GM18858 (cell line): ENCODE measurements at regions not wholly inside any gene's neighbourhood (a gene's known extent, or its start where the extent isn't known, plus 50 kb on each side); places are given as distances from the start of the nearest gene placed in this dataset.

Experiments used
- ATAC-seq: cut with Tn5 transposase; IDR thresholded peaks from one replicate; pipeline ENCODE4 v1.9.1; 2021; ENCODE audit not compliant: unreplicated experiment

GRCh38 chrX:69279234-69279633, 114.0 kb upstream of the PJA1 start:
- ATAC-seq: no peak

- ATAC-seq: no peak
These were observed 112.9 kb upstream of the PJA1 start for GRCh38 chrX:69278031-69278687.

DNA sequence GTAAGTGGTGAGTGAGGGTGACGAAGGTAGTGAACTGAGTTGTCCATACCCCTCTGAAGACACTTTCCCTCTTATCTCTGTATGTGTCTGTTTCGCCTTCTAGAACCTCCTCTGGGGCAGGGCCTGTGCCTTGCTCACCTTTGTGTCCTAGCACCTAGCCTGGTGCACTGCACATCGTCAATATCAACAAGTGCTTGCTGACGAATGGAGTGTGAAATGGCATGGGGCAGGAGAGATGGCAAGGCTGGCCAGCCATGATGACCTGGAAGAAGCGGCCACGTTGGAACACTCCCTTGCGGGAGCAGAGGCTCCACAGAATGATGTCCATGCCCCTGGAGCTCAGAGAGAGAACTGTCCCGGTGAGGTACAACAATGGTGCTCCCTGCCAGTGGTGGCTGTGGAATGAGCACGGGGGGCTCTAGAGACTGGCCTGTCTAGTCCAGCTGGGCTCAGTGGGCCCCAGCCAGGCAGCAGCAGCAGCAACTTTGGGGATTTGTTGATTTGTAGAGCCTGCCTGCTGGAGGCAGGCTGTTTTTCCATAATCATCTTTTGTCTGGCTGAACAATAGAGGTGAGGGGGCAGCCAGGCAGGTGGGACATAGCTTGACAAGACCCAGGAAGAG, 112.2 kb upstream of the PJA1 start:
- ATAC-seq: no peak

GRCh38 chrX:69268611-69269010, 103.4 kb upstream of the PJA1 start:
- ATAC-seq: no peak

DNA sequence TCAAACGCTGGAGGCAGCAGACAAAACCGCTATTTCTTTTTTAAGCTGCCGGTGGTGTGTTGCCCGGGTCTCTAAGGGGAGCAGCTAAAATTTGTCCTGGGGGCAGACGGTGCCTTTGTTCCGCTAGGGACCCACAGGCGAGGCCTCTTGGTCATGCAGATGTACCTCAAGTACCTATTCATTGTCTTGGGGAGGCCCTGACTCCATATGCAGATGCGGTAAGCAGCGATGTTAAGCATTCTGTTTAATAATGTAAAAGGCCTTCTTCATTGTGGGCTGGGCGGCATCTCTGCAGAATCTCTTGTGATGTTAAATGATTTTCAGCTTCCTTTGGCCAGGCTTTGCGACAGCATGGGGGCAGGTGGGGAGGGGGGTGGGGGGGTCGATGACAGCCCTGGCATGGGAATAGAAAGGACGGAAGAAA, 98.9 kb upstream of the PJA1 start:
- no peak for ATAC-seq

DNA sequence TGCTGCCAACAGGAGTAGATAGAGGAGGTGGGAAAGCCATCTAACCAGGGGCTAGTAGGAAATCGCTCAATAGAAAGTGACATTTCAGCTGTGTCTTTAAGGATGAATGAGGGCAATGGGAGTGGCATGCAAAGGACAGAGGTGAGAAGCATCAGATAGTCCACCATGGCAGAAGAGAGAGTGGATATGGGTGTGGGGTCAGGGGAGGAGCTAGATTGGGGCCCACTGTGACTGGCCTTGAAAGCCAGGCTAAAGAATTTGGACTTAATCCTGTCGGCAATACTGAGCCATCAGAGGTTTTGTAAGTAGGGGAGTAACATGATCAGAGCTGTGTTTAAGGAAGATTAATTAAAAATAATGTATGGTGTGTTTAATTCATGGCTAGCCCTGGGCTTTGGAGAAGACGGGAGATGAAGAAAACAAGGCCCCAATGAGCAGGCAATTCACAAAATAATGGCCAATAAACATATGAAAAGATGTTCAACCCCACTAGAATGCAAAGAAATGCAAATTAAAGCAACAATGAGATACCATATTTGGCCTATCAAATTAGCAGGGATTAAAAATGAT, 98.1 kb upstream of the PJA1 start:
- no peak for ATAC-seq

DNA sequence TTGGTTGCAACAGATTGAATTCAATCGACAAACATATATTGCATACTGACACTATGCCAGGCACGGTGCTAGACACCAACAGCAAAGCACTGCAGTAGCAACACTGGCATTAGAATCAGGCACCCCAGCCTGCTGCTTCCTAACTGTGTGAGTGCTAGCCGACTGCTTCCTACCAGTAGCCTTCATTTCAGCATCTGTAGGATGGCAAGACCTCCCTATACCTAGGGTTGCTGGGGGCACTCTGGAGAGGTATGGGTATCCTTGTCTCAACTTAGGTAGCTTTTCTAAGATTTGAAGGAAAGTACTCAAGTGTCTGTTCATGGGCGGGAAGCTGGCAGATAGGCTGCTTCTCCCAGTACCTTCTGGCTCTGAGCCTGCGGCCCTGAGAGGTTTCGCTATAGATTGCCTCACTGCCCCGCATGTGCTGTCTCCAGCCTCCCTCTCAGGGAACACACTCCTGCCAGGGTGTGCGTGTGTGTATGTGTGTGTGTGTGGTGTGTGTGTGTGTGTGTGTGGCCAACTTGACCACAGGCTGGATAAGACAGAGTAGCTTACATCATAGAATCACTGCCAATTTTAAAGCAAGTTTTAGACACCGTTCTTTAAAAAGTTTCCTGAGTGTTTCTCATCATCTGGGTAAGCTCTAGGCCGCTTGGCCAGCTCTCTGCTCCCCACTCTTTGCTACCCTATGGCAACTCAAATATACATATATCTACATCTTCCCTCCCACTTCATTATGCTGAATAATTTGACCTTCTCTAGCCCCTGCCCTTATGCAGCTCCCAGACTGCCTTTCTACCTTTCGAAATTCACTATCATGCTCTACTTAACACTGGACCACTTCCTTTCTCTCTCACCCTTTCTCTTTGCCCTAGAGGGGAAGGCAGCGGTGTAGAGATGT, 97.0 kb upstream of the PJA1 start:
- ATAC-seq: no peak

- ATAC-seq: no peak
These were observed 94.9 kb upstream of the PJA1 start for GRCh38 chrX:69260169-69260568.

DNA sequence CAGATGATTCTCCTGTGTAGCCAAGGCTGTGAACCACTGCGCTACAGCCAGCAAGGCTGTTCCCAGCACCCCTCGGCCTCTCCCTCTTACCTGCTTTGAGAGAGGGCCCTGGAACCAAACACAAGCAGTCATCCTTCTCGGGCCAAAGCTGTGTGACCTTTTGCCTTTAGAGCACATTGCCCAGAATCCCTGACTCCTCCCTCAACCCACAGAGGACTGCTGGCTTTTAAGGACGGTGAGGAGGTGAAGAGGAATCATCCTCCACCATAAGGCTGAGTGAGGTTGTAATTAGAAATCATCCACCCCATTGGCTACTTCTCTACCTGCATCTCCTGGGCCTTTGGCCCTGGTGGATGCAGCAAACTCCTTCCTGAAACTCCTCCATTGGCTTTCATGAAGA, 93.6 kb upstream of the PJA1 start:
- no peak for ATAC-seq

GRCh38 chrX:69257499-69258127, 92.4 kb upstream of the PJA1 start:
- ATAC-seq: no peak

- ATAC-seq: no peak
These were observed 91.0 kb upstream of the PJA1 start for GRCh38 chrX:69256291-69256565.

DNA sequence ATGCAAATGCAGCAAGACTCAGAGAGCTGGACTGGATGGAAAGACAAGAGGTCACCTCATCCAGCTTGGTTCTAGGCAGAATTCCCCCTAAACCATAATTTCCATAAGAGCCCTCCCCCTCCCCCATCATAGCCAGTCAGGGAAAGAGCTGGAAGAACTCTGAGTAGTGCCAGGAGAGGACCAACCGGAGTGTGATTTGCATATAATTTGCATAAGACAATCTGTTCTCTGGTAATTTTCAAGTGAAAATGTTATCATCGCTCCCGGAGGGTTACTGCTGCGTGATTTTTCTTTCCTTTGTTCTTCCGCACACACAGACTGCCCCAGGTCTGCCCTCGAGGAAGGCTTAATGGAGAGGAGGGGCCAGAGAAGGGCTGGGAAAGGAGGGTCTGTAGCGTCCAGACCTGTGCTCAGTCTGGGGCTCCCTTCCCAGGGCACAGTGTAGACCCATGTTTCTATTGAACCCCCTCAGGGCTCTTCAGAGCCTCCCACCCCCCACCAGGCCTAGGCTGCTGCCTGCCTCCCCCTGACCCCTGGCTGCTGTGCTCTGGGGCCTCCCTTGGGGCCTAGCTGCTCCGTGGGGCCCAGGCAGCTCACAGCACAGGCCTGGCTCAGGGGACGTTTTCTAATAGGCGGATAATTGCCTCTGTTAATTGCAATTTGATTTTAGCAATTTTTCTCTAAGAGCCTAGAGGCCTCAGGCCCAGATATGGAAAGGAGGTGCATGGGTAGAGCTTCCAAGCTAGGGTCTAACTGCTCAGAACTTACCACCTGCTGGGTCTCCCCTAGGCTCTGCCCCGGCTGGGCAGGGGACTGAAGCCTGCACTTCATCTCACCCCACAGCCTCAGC, 90.4 kb upstream of the PJA1 start:
- ATAC-seq: no peak

DNA sequence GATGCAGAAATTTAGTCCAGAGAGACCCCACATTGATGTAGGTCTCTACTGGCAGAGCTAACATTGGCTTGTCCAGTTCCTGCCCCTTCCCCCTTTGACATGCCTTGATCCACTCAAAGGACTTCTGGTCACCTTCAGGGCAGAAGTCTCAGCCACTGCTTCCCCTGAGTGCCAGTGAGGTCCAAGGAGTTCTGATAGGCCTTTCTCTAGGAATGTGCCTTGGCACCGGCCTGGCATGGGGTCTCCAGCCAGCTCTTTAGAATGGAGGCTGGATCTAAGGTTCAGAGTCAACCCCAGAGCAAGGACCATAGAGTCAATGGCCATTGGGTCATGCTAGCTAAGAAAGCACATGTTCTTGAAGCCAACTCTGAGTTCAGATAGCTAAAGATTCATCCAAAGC, 88.6 kb upstream of the PJA1 start:
- ATAC-seq: no peak

GRCh38 chrX:69243276-69243675, 78.0 kb upstream of the PJA1 start:
- no peak for ATAC-seq

GRCh38 chrX:69238887-69239231, 73.6 kb upstream of the PJA1 start:
- no peak for ATAC-seq

DNA sequence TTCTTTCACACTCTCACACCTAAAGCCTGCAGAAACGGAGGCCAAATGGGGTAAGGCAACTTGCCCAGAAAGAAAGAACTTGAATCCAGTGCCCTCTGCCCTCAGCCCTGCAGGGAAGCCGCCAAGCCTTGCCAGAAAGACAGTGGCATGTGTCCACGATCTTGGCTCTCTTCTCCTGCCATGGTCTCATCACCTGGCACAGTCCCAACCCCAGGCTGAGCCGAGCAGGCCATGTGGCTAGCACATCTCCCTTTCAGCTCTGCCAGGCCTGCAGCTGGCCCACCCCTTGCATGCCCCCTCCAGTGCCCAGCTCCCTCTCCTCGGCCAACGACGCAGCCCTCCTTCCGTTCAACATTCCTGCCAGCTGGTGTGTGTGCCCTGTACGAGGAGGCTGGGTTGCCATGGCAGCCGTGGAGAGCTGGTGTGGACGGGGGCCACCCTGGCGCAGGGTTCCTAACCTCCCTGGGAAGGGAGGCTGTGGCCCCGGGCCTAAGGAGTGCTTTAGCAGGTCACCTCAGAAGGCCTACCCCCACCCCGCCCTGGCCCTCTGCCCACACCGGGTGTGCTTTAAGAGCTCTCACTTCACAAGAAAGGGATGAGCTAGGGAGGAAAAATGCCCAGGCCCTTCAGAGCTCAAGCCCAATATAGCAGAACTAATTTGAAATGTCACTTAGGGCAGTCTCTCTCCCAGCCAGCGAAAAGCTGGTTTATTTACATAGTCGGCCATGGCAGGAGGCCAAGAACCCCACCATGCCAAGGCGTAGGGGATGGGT, 73.0 kb upstream of the PJA1 start:
- ATAC-seq: no peak

- no peak for ATAC-seq
These were observed 72.0 kb upstream of the PJA1 start for GRCh38 chrX:69237236-69237635.

DNA sequence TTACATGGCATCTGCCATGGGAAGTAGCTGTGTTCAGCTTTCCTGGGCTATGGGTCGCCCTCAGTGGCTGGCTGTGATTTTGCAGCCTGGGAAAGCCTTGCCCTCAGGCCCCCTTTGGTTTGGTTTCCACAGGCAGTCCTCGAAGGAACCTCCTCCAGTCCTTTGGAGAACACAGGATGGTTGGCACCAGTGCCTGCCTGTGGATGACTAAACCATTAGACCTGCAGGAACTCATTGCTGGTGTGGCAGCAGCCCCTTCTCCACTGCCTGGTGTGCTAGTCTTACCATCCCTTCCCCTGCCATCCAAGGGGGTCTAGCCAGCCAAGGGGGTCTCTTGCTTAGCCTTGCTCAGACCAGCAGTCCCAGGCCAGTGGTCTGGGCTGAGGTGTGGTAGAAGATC, 71.4 kb upstream of the PJA1 start:
- ATAC-seq: no peak

DNA sequence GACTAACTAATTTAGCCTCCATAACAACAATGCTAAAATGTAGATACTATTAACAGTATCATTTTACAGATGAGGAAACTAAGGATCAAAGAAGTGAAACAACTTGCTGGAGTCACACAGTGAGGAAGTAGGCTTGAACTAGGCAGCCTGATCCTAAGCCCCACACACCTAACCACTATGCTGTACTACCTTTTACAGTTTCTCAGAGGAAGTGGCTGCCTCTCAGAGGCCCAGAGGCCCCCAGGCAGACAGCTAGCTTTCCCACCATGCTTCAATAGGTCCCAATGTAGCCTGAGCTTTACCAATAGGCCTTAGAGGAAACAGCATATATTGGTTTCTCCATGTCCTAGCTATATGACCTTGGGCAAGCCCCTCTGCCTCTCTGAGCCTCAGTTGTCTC, 69.4 kb upstream of the PJA1 start:
- ATAC-seq: no peak

- no peak for ATAC-seq
These were observed 67.7 kb upstream of the PJA1 start for GRCh38 chrX:69232945-69233344.
